ENCODE measurements at regions not wholly inside any gene's neighbourhood (a gene's known extent, or its start where the extent isn't known, plus 50 kb on each side); places are given as distances from the start of the nearest gene placed in this dataset.

- TF ChIP-seq EZH2 (IDR thresholded peaks at IDR 0.05) (no peak), POLR2A (IDR thresholded peaks at IDR 0.05; ENCODE audit: borderline replicate concordance, extremely low read depth, insufficient read depth, insufficient read length) (no peak), CTCF (IDR thresholded peaks at IDR 0.05 in 2 of 3, conservative IDR thresholded peaks at IDR 0.05 in 1 of 3; ENCODE audit: borderline replicate concordance in 1 of 3, insufficient read depth in 1 of 3, low read depth in 2 of 3, low read length in 2 of 3) (0 out of 6 replicates have a peak, but pooled peaks of 2 of the 3 experiments have one; percentile 12 to 14), REST (IDR thresholded peaks at IDR 0.05; ENCODE audit: low read depth) (no peak), ATF3 (IDR thresholded peaks at IDR 0.05) (no peak), ZBTB33 (IDR thresholded peaks at IDR 0.05; ENCODE audit: extremely low read depth, insufficient replicate concordance, low read length) (no peak), SRF (IDR thresholded peaks at IDR 0.05; ENCODE audit: low read depth) (no peak)
Measured at GRCh38 chr10:83373671-83374070, 765.6 kb upstream of the GHITM start.

Data from HCT116 (cell line).